Activated gamma-delta T cell treated with anti-CD3 and anti-CD28 coated beads, Interleukin-2, amount 50 U/mL, for 16 hours (primary cell): ENCODE measurements at regions not wholly inside any gene's neighbourhood (a gene's known extent, or its start where the extent isn't known, plus 50 kb on each side); places are given as distances from the start of the nearest gene placed in this dataset.

Experiments used
- DNase-seq: peaks from one replicate; pipeline ENCODE4 v3.0.0-alpha.2; 2020; ENCODE audit warnings: low read depth

GRCh38 chr16:66014221-66014620, 352.3 kb upstream of the CDH5 start:
- no peak for DNase-seq

GRCh38 chr16:66013486-66013885, 353.0 kb upstream of the CDH5 start:
- DNase-seq, result no peak

GRCh38 chr16:66008136-66008535, 358.4 kb upstream of the CDH5 start:
- DNase-seq, result no peak

DNA sequence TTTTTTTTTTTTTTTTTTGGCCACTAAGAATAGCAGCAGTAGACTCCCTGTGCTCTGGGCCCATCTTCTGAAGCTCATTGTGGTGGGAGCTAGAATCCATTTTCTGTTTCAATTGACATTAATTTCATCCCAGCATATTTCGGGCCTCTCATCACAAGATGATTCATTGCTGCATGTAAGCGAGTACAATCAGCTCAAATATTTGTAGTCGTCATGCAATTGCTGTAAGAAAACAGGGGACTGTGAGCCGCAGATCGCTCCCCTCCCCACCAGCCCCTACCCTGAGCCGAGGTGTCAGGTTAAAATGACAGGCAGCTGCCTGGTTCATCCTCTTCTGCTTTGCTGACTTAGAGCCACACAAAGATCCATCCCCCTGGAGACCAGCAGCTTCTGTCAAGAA, 358.8 kb upstream of the CDH5 start:
- DNase-seq, result no peak

- no peak for DNase-seq
Observed at GRCh38 chr16:66006485-66006884, 360.0 kb upstream of the CDH5 start.

DNA sequence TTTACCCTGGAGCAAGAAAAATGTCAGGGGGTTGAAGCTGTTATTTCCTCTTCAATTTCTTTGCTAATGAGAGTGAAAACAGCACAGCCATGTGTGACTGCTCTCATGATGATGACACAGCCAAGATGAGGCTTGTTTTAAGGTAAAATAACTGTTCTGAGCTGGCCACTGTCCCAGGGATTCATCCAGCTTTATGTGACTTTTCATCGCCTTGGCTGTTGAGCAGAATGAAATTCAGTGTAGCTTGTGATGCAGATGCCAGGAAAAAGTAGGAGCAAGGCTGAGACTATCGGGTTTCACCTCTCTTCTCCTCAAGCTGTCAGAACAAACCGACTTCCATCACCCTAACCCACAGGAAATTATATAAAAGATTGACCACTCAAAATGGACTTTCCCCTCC, 361.8 kb upstream of the CDH5 start:
- no peak for DNase-seq

DNA sequence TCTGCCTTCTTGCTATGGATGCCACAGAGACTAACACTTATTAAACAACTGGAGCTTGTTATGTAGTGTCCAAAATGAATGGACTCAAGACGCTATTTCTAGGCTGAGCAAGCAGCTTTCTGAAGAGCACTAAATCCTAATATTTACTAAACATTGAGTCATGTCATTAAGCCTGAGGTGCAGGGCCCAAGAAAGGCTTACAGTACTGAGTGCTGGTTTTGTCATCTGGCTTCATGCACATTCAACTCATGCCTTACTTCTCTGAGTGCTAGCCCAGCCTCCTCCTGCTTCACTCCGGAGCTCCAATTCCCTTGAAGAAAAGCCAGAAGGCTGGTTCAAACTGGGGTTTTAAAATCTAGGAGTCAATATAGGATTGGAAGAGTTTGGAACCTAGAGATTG, 363.3 kb upstream of the CDH5 start:
- DNase-seq, result no peak

DNA sequence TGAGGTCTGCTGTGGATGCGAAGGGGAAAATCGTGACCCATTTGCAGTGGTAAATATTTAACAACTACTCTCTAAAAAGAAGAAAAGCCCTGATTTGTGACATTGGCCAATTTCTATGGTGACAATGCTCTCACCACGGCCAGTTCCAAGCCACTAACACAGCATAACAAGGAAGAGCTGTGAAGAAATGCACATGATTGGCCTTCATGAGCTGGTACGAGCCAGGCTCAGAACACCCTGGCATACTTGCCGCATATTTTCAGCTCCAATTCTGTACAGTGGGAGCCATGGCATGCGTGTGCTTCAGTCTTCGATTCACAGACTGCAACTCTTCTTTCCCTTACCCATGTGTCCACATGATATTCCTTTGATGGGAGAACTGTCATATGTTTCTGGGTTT, 363.9 kb upstream of the CDH5 start:
- DNase-seq, result no peak

DNA sequence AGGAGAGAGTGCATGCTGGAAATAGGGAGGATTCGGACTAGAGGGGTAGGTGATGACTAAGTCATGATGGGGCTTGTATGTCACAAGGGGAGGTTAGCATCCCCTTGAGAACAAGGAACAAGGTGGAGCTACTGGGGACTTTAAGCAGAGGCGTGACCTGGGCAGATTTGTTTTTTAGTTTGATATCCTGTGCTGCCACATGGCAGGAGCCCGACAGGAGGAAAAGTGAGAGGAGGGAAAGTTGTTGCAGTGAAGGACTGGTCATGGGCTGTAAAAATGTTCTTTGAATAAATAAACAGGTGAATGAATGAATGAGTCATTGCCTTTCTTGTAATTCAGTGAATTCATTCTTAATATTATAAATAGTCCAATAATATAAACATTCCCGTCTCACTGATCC, 365.1 kb upstream of the CDH5 start:
- DNase-seq, result no peak

GRCh38 chr16:65998443-65998842, 368.0 kb upstream of the CDH5 start:
- DNase-seq, result no peak

- DNase-seq, result no peak
Observed at GRCh38 chr16:65994291-65994690, 372.2 kb upstream of the CDH5 start.

GRCh38 chr16:65991149-65991701, 375.3 kb upstream of the CDH5 start:
- DNase-seq, result no peak

GRCh38 chr16:65989861-65990604, 376.5 kb upstream of the CDH5 start:
- no peak for DNase-seq

- no peak for DNase-seq
Observed at GRCh38 chr16:65988024-65988595, 378.4 kb upstream of the CDH5 start.

- DNase-seq, result no peak
Observed at GRCh38 chr16:65984296-65984695, 382.2 kb upstream of the CDH5 start.

- no peak for DNase-seq
Observed at GRCh38 chr16:65981057-65981456, 385.4 kb upstream of the CDH5 start.

DNA sequence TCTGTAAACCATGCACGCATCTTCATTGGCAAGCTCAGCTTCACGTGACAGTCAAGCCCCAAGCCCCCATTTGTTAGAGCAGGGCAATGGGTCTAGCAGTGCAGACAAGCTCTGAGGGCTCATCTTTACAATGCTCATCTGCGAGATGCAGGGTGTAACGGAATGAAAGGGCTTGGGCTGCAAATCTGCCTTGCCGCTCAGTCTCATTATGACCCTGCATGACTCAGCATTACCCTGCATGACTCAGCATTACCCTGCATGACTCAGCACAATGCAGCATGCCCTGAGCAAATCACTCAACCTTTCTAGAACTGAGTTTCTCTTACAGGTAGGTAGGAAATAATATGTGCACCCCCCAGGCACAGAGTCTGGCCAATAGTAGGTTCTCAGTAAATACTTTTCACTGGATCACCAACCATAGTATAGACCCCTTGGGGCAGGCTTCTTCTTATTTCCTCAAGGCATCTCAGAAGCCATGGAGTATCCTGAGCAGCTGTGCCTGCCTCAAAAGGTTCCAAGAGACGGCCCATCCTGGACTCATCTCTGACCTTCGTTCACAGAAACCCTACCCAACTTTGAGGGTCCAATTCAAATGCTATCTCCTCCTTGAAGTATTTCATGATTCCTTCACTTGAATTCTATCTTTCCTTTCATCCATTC, 391.3 kb upstream of the CDH5 start:
- no peak for DNase-seq

- DNase-seq, result no peak
Observed at GRCh38 chr16:65967376-65967775, 399.1 kb upstream of the CDH5 start.

DNA sequence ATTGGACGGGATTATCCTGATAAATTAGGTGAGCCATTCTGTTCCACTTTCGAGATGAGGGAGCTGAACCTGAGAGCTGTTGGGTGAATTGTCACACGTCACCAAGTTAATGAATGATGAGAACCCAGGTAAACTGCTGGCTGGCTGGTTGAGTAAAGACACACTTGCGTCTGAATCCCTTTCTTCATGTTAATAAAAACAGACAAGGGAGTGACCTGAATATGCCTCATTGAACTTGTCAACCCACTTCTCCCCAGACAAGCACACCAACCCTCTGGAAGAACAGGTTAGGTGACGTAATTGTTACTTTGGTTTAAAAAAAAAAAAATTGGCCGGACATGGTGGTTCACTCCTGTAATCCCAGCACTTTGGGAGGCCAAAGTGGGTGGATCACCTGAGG, 400.9 kb upstream of the CDH5 start:
- no peak for DNase-seq

DNA sequence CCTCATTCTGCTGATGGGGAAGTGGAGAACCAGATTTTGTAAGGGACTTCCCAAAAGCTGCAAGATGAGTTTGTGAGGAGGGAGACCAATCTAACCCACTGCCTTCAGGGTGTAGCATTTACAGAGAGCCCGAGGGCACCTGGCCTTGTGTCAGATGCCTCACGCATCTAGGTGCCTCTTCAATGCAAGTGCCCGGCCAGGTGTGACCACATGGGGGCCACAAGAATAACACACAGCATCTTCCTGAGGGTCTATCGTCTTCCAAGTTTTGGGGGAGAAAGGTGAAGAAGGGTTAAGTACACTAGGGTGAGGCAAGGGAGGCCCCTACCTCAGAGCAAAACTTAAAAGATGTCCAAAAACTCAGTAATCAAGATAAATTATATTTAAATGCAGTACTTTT, 401.7 kb upstream of the CDH5 start:
- no peak for DNase-seq

GRCh38 chr16:65961476-65962143, 404.9 kb upstream of the CDH5 start:
- DNase-seq, result no peak

DNA sequence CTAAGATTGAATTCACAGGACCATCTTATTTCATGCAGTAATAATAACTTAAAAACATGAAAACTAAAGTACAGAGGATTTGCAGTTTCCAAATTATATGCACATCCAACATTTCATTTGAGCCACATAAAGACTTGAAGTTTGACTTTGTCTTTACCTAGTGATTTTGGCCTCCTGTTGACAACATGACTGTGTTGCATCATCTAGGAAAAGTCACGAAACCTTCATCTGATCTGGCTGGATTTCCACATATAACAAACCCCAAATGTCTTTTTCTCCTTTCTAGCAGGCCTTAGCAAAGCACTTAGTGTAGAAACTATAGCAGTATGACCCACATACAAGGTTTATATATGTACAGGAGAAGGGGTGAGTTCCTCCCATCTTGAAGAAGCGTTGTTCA, 406.5 kb upstream of the CDH5 start:
- DNase-seq, result no peak

DNA sequence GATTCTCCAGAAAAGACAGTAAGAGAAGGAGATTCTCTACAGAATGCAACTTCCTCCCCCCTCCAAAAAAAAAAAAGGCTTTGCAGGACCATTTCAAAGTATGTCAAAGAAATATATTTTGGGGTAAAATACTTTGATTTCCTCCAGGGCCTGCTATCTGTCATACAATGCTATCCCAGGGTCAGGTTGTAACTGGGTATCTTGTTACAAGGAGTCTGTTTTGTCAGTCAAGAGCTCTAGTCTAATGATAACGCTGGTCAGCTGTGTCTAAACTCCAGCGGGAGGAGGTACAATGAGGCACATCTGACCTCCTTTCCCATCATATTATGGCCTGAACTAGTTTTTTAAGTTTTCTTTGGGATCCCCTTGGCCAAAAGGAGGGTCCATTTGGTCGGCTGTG, 408.4 kb upstream of the CDH5 start:
- DNase-seq, result no peak
